PC-9 (cell line): ENCODE measurements at regions not wholly inside any gene's neighbourhood (a gene's known extent, or its start where the extent isn't known, plus 50 kb on each side); places are given as distances from the start of the nearest gene placed in this dataset.

Source experiments
- BruUV-seq: library from RNA; stranded (reverse); fragments of 400-500 nt; replicated peaks from 2 replicates; lab custom pipeline; 2021; lab: Mats Ljungman, UMichigan
- CTCF ChIA-PET: fragments of 300-600 bp; sonication (Branson Sonifier 250); formaldehyde crosslinking; loops from one replicate; lab custom pipeline; 2022; ENCODE audit warnings: antibody characterized with exemption; lab: Charles Lee
- POLR2A ChIA-PET: fragments of 300-600 bp; sonication (Branson Sonifier 250); formaldehyde crosslinking; loops from one replicate; lab custom pipeline; 2022; ENCODE audit warnings: antibody characterized with exemption; ENCODE audit not compliant: unreplicated experiment; lab: Charles Lee
- DNase-seq, 2 experiments: peaks; one replicate each; pipeline versions ENCODE4 v3.0.0 to v3.0.0-alpha.2; 2015 to 2022; ENCODE audit warnings: mixed read lengths in 1 of 2
- H2AFZ ChIP-seq: fragments of 200-600 bp; sonication (generic); 2 replicates; pipeline ENCODE4 v1.8.1; 2017; ENCODE audit warnings: antibody characterized with exemption
- H3F3A ChIP-seq: fragments of 200-600 bp; sonication (generic); 2 replicates; pipeline ENCODE4 v1.8.1; 2017; ENCODE audit warnings: antibody characterized with exemption, mild to moderate bottlenecking, low read depth; ENCODE audit not compliant: insufficient read depth
- H3K27ac ChIP-seq: fragments of 200-600 bp; sonication (generic); 2 replicates; pipeline ENCODE4 v1.6.1; 2016; ENCODE audit warnings: mixed run types
- H3K27me3 ChIP-seq: fragments of 200-600 bp; sonication (generic); 2 replicates; pipeline ENCODE4 v1.6.1; 2016; ENCODE audit warnings: low read depth, mixed run types; ENCODE audit not compliant: insufficient read depth
- H3K36me3 ChIP-seq: fragments of 200-600 bp; sonication (generic); 2 replicates; pipeline ENCODE4 v1.6.1; 2016; ENCODE audit warnings: low read depth, mixed run types
- H3K4me1 ChIP-seq: fragments of 200-600 bp; sonication (generic); replicated peaks from 2 replicates; pipeline ENCODE4 v1.6.1; 2016; ENCODE audit warnings: mixed run types; ENCODE audit not compliant: insufficient read depth
- H3K4me2 ChIP-seq: fragments of 200-600 bp; sonication (generic); 2 replicates; pipeline ENCODE4 v1.6.1; 2017; ENCODE audit warnings: mixed run types
- H3K4me3 ChIP-seq: fragments of 200-600 bp; sonication (generic); 2 replicates; pipeline ENCODE4 v1.6.1; 2016; ENCODE audit warnings: mixed run types
- H3K79me2 ChIP-seq: fragments of 200-600 bp; sonication (generic); 2 replicates; pipeline ENCODE4 v1.6.1; 2017; ENCODE audit warnings: low read depth, mixed run types
- H3K9me2 ChIP-seq: fragments of 200-600 bp; sonication (generic); 2 replicates; pipeline ENCODE4 v1.8.1; 2017; ENCODE audit warnings: mild to moderate bottlenecking; ENCODE audit not compliant: insufficient read depth
- H3K9me3 ChIP-seq: fragments of 200-600 bp; sonication (generic); 2 replicates; pipeline ENCODE4 v1.8.1; 2016; ENCODE audit warnings: low read depth; ENCODE audit not compliant: insufficient read depth
- H4K20me1 ChIP-seq: fragments of 200-600 bp; sonication (generic); 2 replicates; pipeline ENCODE4 v1.8.1; 2017; ENCODE audit not compliant: insufficient read depth
- EZH2 ChIP-seq: fragments of 200-600 bp; sonication (generic); IDR thresholded peaks from 2 replicates; pipeline ENCODE4 v1.8.0; 2017; ENCODE audit warnings: antibody characterized with exemption, low read depth
- intact Hi-C: fragments of 100-400 bp; cut with micrococcal nuclease; formaldehyde crosslinking; loops from one replicate; pipeline ENCODE4 v1.10.0; 2022; ENCODE audit not compliant: unreplicated experiment
- TF ChIP-seq, protein P1 (sequence below): fragments of 200-600 bp; sonication (generic); conservative IDR thresholded peaks from 2 replicates; pipeline ENCODE4 v1.6.1; 2017; ENCODE audit warnings: mixed run types, antibody characterized with exemption, mild to moderate bottlenecking, moderate library complexity

DNA sequence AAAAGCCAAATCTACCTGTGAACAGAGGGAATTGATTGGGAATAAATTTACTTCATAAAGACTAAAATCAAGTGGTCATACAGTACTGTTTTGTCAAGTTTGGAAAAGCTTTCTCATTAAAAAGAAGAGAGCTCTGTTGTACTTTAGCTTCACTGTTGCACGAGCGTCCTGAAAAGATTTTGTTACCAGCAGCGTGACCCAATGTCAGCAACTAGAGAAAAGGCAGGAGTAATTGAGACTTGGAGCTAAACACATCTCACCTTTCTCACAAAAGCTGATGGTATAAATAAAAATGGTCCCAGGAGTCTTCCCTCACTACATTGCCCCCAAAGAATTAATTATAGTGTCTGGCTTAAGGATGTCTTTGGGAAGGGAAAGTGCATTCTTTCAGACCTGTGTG is 613.7 kb downstream of the OLFM4 start:
- Histone ChIP-seq H4K20me1 (no peaks in the 10 kb centered on the region), H3K4me3 (no peak overlapping the region), H3K4me1 (no peaks in the 10 kb centered on the region), H3K36me3 (no peaks in the 10 kb centered on the region), H3K79me2 (no peaks in the 10 kb centered on the region), H3F3A (no peaks in the 10 kb centered on the region), H3K27me3 (no peaks in the 10 kb centered on the region), H3K9me3 (no peaks in the 10 kb centered on the region), H3K27ac (no peak overlapping the region), H2AFZ (no peak overlapping the region), H3K9me2 (no peaks in the 10 kb centered on the region), H3K4me2 (no peak overlapping the region)
- ChIA-PET CTCF (no interaction called here), POLR2A (interaction anchor here (0.7 kb wide), 1 partner anchor 13 kb away, joined by 4 read pairs; no protein-coding TSS in a partner anchor)
- no peak for DNase-seq
- intact Hi-C loops, result no loop called here
- TF ChIP-seq, protein P1, sequence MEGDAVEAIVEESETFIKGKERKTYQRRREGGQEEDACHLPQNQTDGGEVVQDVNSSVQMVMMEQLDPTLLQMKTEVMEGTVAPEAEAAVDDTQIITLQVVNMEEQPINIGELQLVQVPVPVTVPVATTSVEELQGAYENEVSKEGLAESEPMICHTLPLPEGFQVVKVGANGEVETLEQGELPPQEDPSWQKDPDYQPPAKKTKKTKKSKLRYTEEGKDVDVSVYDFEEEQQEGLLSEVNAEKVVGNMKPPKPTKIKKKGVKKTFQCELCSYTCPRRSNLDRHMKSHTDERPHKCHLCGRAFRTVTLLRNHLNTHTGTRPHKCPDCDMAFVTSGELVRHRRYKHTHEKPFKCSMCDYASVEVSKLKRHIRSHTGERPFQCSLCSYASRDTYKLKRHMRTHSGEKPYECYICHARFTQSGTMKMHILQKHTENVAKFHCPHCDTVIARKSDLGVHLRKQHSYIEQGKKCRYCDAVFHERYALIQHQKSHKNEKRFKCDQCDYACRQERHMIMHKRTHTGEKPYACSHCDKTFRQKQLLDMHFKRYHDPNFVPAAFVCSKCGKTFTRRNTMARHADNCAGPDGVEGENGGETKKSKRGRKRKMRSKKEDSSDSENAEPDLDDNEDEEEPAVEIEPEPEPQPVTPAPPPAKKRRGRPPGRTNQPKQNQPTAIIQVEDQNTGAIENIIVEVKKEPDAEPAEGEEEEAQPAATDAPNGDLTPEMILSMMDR, result no peak
- TF ChIP-seq EZH2, result no peak
- BruUV-seq, result no TSS peak

DNA sequence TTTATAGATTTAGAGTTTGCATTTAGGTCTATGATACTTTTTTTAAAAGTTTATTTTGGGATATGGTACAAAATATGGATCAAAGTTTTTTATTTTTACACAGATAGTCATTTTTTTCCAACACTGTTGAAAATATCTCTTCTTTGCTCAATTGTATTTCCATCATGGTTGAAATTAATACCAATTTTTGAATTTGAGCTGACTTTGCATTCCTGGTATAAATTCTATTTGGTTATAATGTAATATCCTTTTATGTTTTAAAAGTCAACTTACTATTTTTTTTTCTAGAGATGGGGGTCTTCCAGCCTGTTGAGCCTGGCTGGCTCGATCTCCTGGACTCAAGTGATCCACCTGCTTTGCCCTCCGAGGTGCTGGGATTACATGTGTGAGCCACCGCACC is 620.1 kb downstream of the OLFM4 start:
- no peak overlapping the region for H3K4me3 ChIP-seq
- no peak overlapping the region for H3K4me2 ChIP-seq
- H4K20me1 ChIP-seq, result no peaks in the 10 kb centered on the region
- CTCF ChIA-PET, result no interaction called here
- BruUV-seq, result no TSS peak
- DNase-seq, result no peak
- H3K36me3 ChIP-seq, result no peaks in the 10 kb centered on the region
- intact Hi-C loops, result no loop called here
- H2AFZ ChIP-seq, result no peak overlapping the region
- POLR2A ChIA-PET, result no interaction called here
- H3K27ac ChIP-seq, result no peak overlapping the region
- TF ChIP-seq, protein P1, result no peak
- TF ChIP-seq EZH2, result no peak
- H3K27me3 ChIP-seq, result no peaks in the 10 kb centered on the region
- no peaks in the 10 kb centered on the region for H3K9me2 ChIP-seq
- H3K4me1 ChIP-seq, result no peaks in the 10 kb centered on the region
- no peaks in the 10 kb centered on the region for H3F3A ChIP-seq
- H3K79me2 ChIP-seq, result no peaks in the 10 kb centered on the region
- no peaks in the 10 kb centered on the region for H3K9me3 ChIP-seq

DNA sequence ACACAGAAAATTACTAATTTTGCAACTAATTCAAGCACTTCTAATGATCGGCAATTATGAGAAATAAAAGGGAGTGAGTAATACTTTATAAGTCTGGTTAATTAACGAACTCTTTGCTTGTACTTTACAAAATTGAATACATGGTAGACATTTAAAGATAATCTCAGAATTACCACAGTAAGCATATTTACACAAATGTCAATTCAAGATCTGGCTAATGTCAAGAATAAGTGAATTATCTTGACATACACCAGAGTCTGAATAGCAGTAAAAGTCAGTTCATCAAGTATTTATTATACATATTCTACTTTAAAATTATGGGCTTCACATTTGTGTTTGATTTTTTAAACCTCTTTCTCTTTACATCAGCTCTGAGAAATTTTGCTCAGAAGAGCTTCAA is 643.4 kb downstream of the OLFM4 start:
- no peaks in the 10 kb centered on the region for H3F3A ChIP-seq
- no peak for DNase-seq
- no peaks in the 10 kb centered on the region for H3K9me3 ChIP-seq
- no peaks in the 10 kb centered on the region for H3K36me3 ChIP-seq
- no peaks in the 10 kb centered on the region for H3K9me2 ChIP-seq
- H3K27ac ChIP-seq, result no peak overlapping the region
- H2AFZ ChIP-seq, result no peak overlapping the region
- no peak overlapping the region for H3K4me3 ChIP-seq
- BruUV-seq, result no TSS peak
- TF ChIP-seq, protein P1, result no peak
- no peak for TF ChIP-seq EZH2
- no peaks in the 10 kb centered on the region for H3K4me1 ChIP-seq
- H3K79me2 ChIP-seq, result no peaks in the 10 kb centered on the region
- CTCF ChIA-PET, result no interaction called here
- no peaks in the 10 kb centered on the region for H4K20me1 ChIP-seq
- POLR2A ChIA-PET, result no interaction called here
- H3K27me3 ChIP-seq, result no peaks in the 10 kb centered on the region
- no peak overlapping the region for H3K4me2 ChIP-seq
- intact Hi-C loops, result no loop called here
